ENCODE measurements at regions not wholly inside any gene's neighbourhood (a gene's known extent, or its start where the extent isn't known, plus 50 kb on each side); places are given as distances from the start of the nearest gene placed in this dataset.

DNA sequence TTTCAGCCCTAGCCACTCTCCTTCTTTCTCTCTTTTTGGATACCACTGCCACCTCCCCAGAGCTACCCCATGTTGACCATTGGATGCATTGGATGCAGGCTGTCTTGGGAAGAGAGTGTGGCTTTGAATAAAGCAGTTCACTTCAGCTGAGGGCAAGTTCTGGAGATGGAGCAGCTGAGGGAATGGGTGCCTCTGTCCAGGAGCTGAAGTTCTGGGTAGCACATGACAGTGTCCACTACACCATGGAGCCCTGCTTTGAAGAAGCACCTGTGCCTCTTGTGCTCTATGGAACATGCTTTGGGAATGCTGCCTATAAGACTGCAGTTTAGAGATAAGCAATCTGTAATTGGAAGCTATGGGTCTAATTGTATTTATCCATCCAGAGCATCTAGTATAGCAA lies 1028.7 kb downstream of the TYW1 start:
- Histone ChIP-seq H3K27ac (no peak overlapping the region), H3K27me3 (replicated peaks; ENCODE audit: insufficient read depth) (no peaks in the 10 kb centered on the region), H3K9me3 (peaks cover 5% of the 10 kb centered on the region), H3K36me3 (no peaks in the 10 kb centered on the region), H3K4me3 (no peak overlapping the region), H3K4me1 (ENCODE audit: control insufficient read depth in 1 of 2, low read depth in 2 of 2) (no peaks in the 10 kb centered on the region)
- TF ChIP-seq CTCF (IDR thresholded peaks at IDR 0.05): no peak
- no peak for DNase-seq (ENCODE audit: low spot score)
- no peak for ATAC-seq (ENCODE audit: insufficient number of reproducible peaks, low FRiP score, low read depth)

DNA sequence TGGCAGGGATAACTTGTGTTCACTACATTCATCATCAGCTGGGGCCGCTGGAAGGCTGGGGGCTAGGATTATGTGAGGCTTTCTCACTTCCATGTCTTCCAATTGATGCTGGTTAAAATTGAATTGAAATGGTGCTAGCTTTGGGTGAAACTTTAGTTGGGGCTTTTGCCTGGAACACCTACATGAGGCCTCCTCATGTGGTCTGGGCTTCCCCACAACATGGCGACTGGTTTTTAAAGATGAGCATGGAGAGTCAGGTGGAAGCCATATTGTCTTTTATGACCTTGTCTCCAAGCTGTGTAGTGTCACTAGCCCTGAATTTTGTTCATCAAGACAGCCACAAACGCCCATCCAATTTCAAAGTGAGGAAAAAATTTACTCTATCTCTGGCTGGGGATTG lies 1033.9 kb downstream of the TYW1 start:
- TF ChIP-seq CTCF (IDR thresholded peaks at IDR 0.05): no peak
- H3K4me3 ChIP-seq: no peak overlapping the region
- no peak overlapping the region for H3K27ac ChIP-seq
- no peak for ATAC-seq (ENCODE audit: insufficient number of reproducible peaks, low FRiP score, low read depth)
- H3K4me1 ChIP-seq (ENCODE audit: control insufficient read depth in 1 of 2, low read depth in 2 of 2): no peaks in the 10 kb centered on the region
- no peaks in the 10 kb centered on the region for H3K27me3 ChIP-seq (replicated peaks; ENCODE audit: insufficient read depth)
- DNase-seq (ENCODE audit: low spot score): no peak
- H3K36me3 ChIP-seq: no peaks in the 10 kb centered on the region
- H3K9me3 ChIP-seq: peaks cover 5% of the 10 kb centered on the region

DNA sequence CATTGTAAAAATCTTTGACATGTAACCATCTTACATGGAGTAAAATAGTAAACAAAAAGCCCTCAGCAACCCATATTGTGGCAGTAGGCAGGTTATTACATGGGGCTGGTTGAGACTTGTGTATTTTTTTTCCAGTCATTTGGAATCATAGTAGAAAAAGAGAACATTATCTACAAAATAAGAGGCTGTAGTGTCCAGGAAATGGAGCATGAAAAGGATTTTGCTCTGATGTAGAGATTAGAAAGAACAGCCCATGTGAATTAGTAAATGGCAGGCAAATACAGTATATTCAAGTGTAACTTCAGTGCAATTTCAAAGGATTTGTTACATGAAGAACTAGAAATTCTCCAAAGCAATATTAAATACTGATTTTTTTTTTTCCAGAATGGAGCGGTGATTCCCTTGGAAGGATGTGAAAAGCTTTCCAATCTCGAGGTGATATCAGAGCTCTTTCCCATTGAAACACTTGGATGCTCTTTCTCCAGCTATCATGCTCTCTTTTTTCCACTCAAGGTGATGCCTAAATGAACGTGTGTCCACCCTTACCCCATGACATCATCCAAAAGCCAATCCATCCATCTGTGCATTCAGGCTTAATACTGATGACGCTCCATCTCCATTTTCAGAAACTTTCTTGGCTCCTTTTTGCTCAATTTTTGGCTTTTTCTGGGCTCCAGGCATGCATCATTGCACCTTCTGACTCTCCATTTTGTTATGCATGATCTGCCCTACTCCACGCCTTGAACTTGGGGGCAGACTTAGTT lies 1034.7 kb downstream of the TYW1 start:
- ATAC-seq (ENCODE audit: insufficient number of reproducible peaks, low FRiP score, low read depth) (no peak), DNase-seq (ENCODE audit: low spot score) (no peak)
- Histone ChIP-seq H3K27me3 (replicated peaks; ENCODE audit: insufficient read depth) (no peaks in the 10 kb centered on the region), H3K4me3 (no peak overlapping the region), H3K36me3 (no peaks in the 10 kb centered on the region), H3K4me1 (ENCODE audit: control insufficient read depth in 1 of 2, low read depth in 2 of 2) (no peaks in the 10 kb centered on the region), H3K27ac (no peak overlapping the region), H3K9me3 (peaks cover 5% of the 10 kb centered on the region)
- TF ChIP-seq CTCF (IDR thresholded peaks at IDR 0.05): no peak

DNA sequence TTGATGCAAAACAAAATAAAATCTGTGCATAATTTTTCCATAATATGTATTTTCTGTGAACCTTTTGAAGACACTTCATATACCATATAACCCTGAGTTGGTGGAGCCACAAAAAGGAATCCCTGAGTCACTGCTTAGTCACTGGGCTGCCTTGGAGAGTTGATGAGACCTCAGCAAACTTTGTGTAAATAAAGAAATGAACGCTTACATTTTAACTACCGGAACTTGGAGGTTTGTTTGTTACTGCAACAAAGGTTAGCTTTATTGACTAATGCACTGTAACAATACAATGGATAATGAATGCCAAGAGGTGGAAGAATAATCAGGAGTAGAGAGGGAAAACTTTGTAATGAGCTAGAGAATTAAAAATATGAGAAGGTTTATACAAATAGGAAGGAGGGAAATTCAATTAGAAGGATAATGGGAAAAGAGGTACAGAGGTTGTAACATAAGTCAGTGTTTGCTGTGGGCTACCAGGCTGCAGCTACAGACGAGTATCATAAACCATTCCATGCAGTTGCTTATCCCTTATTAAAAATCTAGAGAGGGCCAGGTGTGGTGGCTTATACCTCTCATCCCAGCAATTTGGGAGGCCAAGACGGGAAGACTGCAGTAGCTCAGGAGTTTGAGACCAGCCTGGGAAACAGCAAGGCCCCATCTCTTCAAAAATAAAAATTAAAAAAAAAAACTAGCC lies 1042.1 kb downstream of the TYW1 start:
- H3K9me3 ChIP-seq: no peaks in the 10 kb centered on the region
- no peak overlapping the region for H3K27ac ChIP-seq
- no peaks in the 10 kb centered on the region for H3K4me1 ChIP-seq (ENCODE audit: control insufficient read depth in 1 of 2, low read depth in 2 of 2)
- no peak for TF ChIP-seq CTCF (IDR thresholded peaks at IDR 0.05)
- no peaks in the 10 kb centered on the region for H3K36me3 ChIP-seq
- ATAC-seq (ENCODE audit: insufficient number of reproducible peaks, low FRiP score, low read depth) (no peak), DNase-seq (ENCODE audit: low spot score) (no peak)
- H3K4me3 ChIP-seq: no peak overlapping the region
- H3K27me3 ChIP-seq (replicated peaks; ENCODE audit: insufficient read depth): no peaks in the 10 kb centered on the region

GRCh38 chr7:68041554-68041953 lies 1044.9 kb downstream of the TYW1 start:
- no peaks in the 10 kb centered on the region for H3K4me1 ChIP-seq (ENCODE audit: control insufficient read depth in 1 of 2, low read depth in 2 of 2)
- DNase-seq (ENCODE audit: low spot score) (no peak), ATAC-seq (ENCODE audit: insufficient number of reproducible peaks, low FRiP score, low read depth) (no peak)
- H3K27ac ChIP-seq: no peak overlapping the region
- H3K27me3 ChIP-seq (replicated peaks; ENCODE audit: insufficient read depth): no peaks in the 10 kb centered on the region
- no peaks in the 10 kb centered on the region for H3K36me3 ChIP-seq
- no peak overlapping the region for H3K4me3 ChIP-seq
- no peaks in the 10 kb centered on the region for H3K9me3 ChIP-seq
- no peak for TF ChIP-seq CTCF (IDR thresholded peaks at IDR 0.05)
